Endothelial cell of umbilical vein (primary cell): ENCODE measurements at regions not wholly inside any gene's neighbourhood (a gene's known extent, or its start where the extent isn't known, plus 50 kb on each side); places are given as distances from the start of the nearest gene placed in this dataset.

Experiments
- BruUV-seq: library from RNA; stranded (reverse); fragments of 400-500 nt; replicated peaks from 2 replicates; lab custom pipeline; 2021; lab: Mats Ljungman, UMichigan
- CTCF ChIA-PET: fragments of 300-600, 350-600 bp; sonication (Branson Sonifier 250); formaldehyde crosslinking; loops from one replicate; lab custom pipeline; 2021; ENCODE audit warnings: antibody characterized with exemption, inconsistent platforms; lab: Charles Lee
- POLR2A ChIA-PET: fragments of 300-600, 350-600 bp; sonication (Branson Sonifier 250); formaldehyde crosslinking; loops from one replicate; lab custom pipeline; 2021; ENCODE audit warnings: antibody characterized with exemption, inconsistent platforms; lab: Charles Lee
- DNase-seq: peaks from one replicate; pipeline ENCODE4 v3.0.0-alpha.2; 2011; ENCODE audit warnings: low read depth, low spot score
- FAIRE-seq: peaks from 2 replicates; lab custom pipeline; 2011; peaks lifted over from hg19 to GRCh38; lab: Jason Lieb, UNC
- H2AFZ ChIP-seq: 2 replicates; pipeline ENCODE4 v1.6.0; 2012; ENCODE audit warnings: low read depth, low read length, control low read depth, inconsistent platforms
- H3K27ac ChIP-seq: 2 replicates; pipeline ENCODE4 v1.5.1; 2011; ENCODE audit warnings: low read depth, mild to moderate bottlenecking, control low read depth, low read length, moderate library complexity; ENCODE audit not compliant: insufficient read depth
- H3K27me3 ChIP-seq, 2 experiments: 2 replicates each; pipeline versions ENCODE4 v1.6.0 to v1.6.1; 2011; ENCODE audit warnings: low read length in 2 of 2, mixed read lengths in 1 of 2; ENCODE audit not compliant: control insufficient read depth in 2 of 2, insufficient read depth in 2 of 2
- H3K36me3 ChIP-seq, 2 experiments: 2 replicates in 1 of 2; 3 replicates in 1 of 2; pipeline ENCODE4 v1.5.1; 2011; ENCODE audit warnings: low read length in 2 of 2, mild to moderate bottlenecking in 1 of 2, moderate library complexity in 1 of 2; ENCODE audit not compliant: control insufficient read depth in 2 of 2, insufficient read depth in 2 of 2; ENCODE audit errors: extremely low read depth in 1 of 2
- H3K4me1 ChIP-seq: 3 replicates; pipeline ENCODE4 v1.5.1; 2011; ENCODE audit warnings: mild to moderate bottlenecking, low read length; ENCODE audit not compliant: control insufficient read depth, insufficient read depth; ENCODE audit errors: extremely low read depth
- H3K4me2 ChIP-seq: 2 replicates; pipeline ENCODE4 v1.6.1; 2011; ENCODE audit warnings: low read length, control low read depth, mixed read lengths; ENCODE audit not compliant: insufficient read depth
- H3K4me3 ChIP-seq, 3 experiments: fragments of 200-600 bp in 1 of 3; sonication (generic), shearing (Covaris generic) in 1 of 3; replicated peaks in 1 of 3; 2 replicates each; pipeline ENCODE4 v1.5.1; 2011 to 2016; ENCODE audit warnings: control low read depth in 3 of 3, low read length in 3 of 3, mild to moderate bottlenecking in 2 of 3, inconsistent platforms in 1 of 3, low read depth in 1 of 3, moderate library complexity in 1 of 3; ENCODE audit not compliant: insufficient read depth in 1 of 3
- H3K79me2 ChIP-seq: 2 replicates; pipeline ENCODE4 v1.6.0; 2012; ENCODE audit warnings: low read length, inconsistent platforms; ENCODE audit not compliant: control insufficient read depth, insufficient read depth
- H3K9ac ChIP-seq: replicated peaks from 2 replicates; pipeline ENCODE3; 2011; ENCODE audit warnings: low read length, control low read depth; ENCODE audit not compliant: insufficient read depth; ENCODE audit errors: extremely low read depth
- H3K9me1 ChIP-seq: replicated peaks from 3 replicates; pipeline ENCODE4 v1.6.0; 2011; ENCODE audit warnings: mild to moderate bottlenecking, low read length; ENCODE audit not compliant: control insufficient read depth, insufficient read depth; ENCODE audit errors: extremely low read depth
- H3K9me3 ChIP-seq: replicated peaks from 2 replicates; pipeline ENCODE4 v1.5.1; 2012; ENCODE audit warnings: low read length, inconsistent platforms; ENCODE audit not compliant: control insufficient read depth, insufficient read depth
- H4K20me1 ChIP-seq: replicated peaks from 2 replicates; pipeline ENCODE3; 2011; ENCODE audit warnings: mild to moderate bottlenecking, low read length; ENCODE audit not compliant: control insufficient read depth, insufficient read depth; ENCODE audit errors: extremely low read depth
- CTCF ChIP-seq, 2 donors: IDR thresholded peaks; 1 replicate in 1 of 2; 2 replicates in 1 of 2; pipeline ENCODE4 v1.5.1; 2011; ENCODE audit warnings: low read length in 2 of 2, mild to moderate bottlenecking in 2 of 2, moderate library complexity in 2 of 2, control low read depth in 1 of 2, inconsistent platforms in 1 of 2, low read depth in 1 of 2; ENCODE audit not compliant: insufficient read depth in 1 of 2; ENCODE audit errors: extremely low read depth in 1 of 2
- EZH2 ChIP-seq: IDR thresholded peaks from 2 replicates; pipeline ENCODE4 v1.6.1; 2012; ENCODE audit warnings: borderline replicate concordance, low read depth, mild to moderate bottlenecking, moderate library complexity, low read length, inconsistent platforms; ENCODE audit not compliant: severe bottlenecking
- FOS ChIP-seq: IDR thresholded peaks from 2 replicates; pipeline ENCODE4 v1.6.1; 2011; ENCODE audit warnings: mild to moderate bottlenecking, low read length, moderate library complexity, borderline replicate concordance; ENCODE audit not compliant: insufficient read depth
- JUN ChIP-seq: IDR thresholded peaks from 2 replicates; pipeline ENCODE4 v1.6.1; 2011; ENCODE audit warnings: borderline replicate concordance, low read depth; ENCODE audit not compliant: insufficient read length, insufficient read depth
- MAX ChIP-seq: IDR thresholded peaks from 2 replicates; pipeline ENCODE4 v1.6.1; 2011; ENCODE audit not compliant: insufficient read depth, insufficient read length
- MYC ChIP-seq: IDR thresholded peaks from one replicate; pipeline ENCODE4 v1.6.1; 2011; ENCODE audit warnings: mild to moderate bottlenecking, low read depth, low read length
- dilution Hi-C: fragments of 300-500 bp; cut with MboI; formaldehyde crosslinking; loops from one replicate; pipeline ENCODE4 v1.15.0; 2019; ENCODE audit warnings: low sequenced_read_pairs; ENCODE audit not compliant: extremely low pct_ligation_motif_present
- intact Hi-C: fragments of 100-400 bp; cut with micrococcal nuclease; formaldehyde crosslinking; loops from one replicate; pipeline ENCODE4 v1.10.0; 2022

GRCh38 chrX:43106009-43106408, 328.0 kb upstream of the PPP1R2C start:
- Histone ChIP-seq H3K36me3 (no peaks in the 10 kb centered on the region), H3K4me3 (no peak overlapping the region), H3K27ac (no peak overlapping the region), H2AFZ (no peak overlapping the region), H3K4me1 (no peaks in the 10 kb centered on the region), H4K20me1 (no peaks in the 10 kb centered on the region), H3K9me3 (no peaks in the 10 kb centered on the region), H3K9me1 (no peaks in the 10 kb centered on the region), H3K9ac (no peak overlapping the region), H3K4me2 (no peak overlapping the region), H3K27me3 (no peaks in the 10 kb centered on the region), H3K79me2 (no peaks in the 10 kb centered on the region)
- TF ChIP-seq CTCF (IDR thresholded peaks at IDR 0.05; ENCODE audit: extremely low read depth in 1 of 2, insufficient read depth in 1 of 2, low read depth in 1 of 2, low read length in 2 of 2) (no peak), JUN (no peak), EZH2 (no peak), FOS (no peak), MAX (no peak)
- no peak for DNase-seq
- FAIRE-seq: no peak
- POLR2A ChIA-PET: no interaction called here
- intact Hi-C loops: no loop called here
- CTCF ChIA-PET: interaction anchor here (1.7 kb wide), 1 partner anchor 11 kb away, joined by 3 read pairs; no protein-coding TSS in a partner anchor
- no TSS peak for BruUV-seq
- dilution Hi-C loops: no loop called here

- Histone ChIP-seq H3K9ac (no peak overlapping the region), H3K27ac (no peak overlapping the region), H2AFZ (no peak overlapping the region), H3K27me3 (no peaks in the 10 kb centered on the region), H3K9me1 (no peaks in the 10 kb centered on the region), H4K20me1 (no peaks in the 10 kb centered on the region), H3K36me3 (no peaks in the 10 kb centered on the region), H3K9me3 (no peaks in the 10 kb centered on the region), H3K4me2 (no peak overlapping the region), H3K4me3 (no peak overlapping the region), H3K4me1 (no peaks in the 10 kb centered on the region), H3K79me2 (no peaks in the 10 kb centered on the region)
- no TSS peak for BruUV-seq
- FAIRE-seq: no peak
- intact Hi-C loops (no loop called here), dilution Hi-C loops (no loop called here)
- TF ChIP-seq MYC (no peak), JUN (no peak)
- no peak for DNase-seq
- POLR2A ChIA-PET: no interaction called here
- CTCF ChIA-PET: no interaction called here
Measured at GRCh38 chrX:43108828-43109227, 330.9 kb upstream of the PPP1R2C start.
